SK-N-SH (cell line): ENCODE measurements at regions not wholly inside any gene's neighbourhood (a gene's known extent, or its start where the extent isn't known, plus 50 kb on each side); places are given as distances from the start of the nearest gene placed in this dataset.

ENCODE experiments used
- CTCF ChIA-PET: fragments of 300-600, 350-600 bp; formaldehyde crosslinking; extraction: SDS; loops from one replicate; lab custom pipeline; 2021; lab: Yijun Ruan, JAX
- POLR2A ChIA-PET: fragments of 350-600 bp; sonication (Branson Sonifier 250); formaldehyde crosslinking; extraction: SDS; loops from one replicate; lab custom pipeline; 2020; ENCODE audit warnings: antibody characterized with exemption, inconsistent platforms; lab: Yijun Ruan, JAX
- DNase-seq: peaks from one replicate; pipeline ENCODE4 v3.0.0; 2012
- H2AFZ ChIP-seq: fragments of 200-600 bp; sonication (generic); 2 replicates; pipeline ENCODE4 v1.8.1; 2016; ENCODE audit warnings: antibody characterized with exemption, mild to moderate bottlenecking, low read depth
- H3F3A ChIP-seq: fragments of 200-600 bp; sonication (generic); replicated peaks from 2 replicates; pipeline ENCODE3; 2016; ENCODE audit warnings: antibody characterized with exemption, mild to moderate bottlenecking; ENCODE audit not compliant: insufficient read depth
- H3K27ac ChIP-seq, 2 experiments: fragments of 200-500 bp in 1 of 2; fragments of 200-600 bp in 1 of 2; sonication (Bioruptor generic) in 1 of 2; sonication (generic), shearing (Covaris generic) in 1 of 2; 2 replicates each; pipeline versions ENCODE4 v1.5.1 to v1.6.1; 2014 to 2016; ENCODE audit warnings: low read depth in 2 of 2, inconsistent platforms in 1 of 2, low read length in 1 of 2, mild to moderate bottlenecking in 1 of 2, mixed read lengths in 1 of 2
- H3K27me3 ChIP-seq: fragments of 200-600 bp; sonication (generic), shearing (Covaris generic); 2 replicates; pipeline ENCODE4 v1.6.1; 2016; ENCODE audit warnings: mixed run types; ENCODE audit not compliant: insufficient read depth
- H3K36me3 ChIP-seq, 2 experiments: fragments of 200-500 bp in 1 of 2; fragments of 200-600 bp in 1 of 2; sonication (Bioruptor generic) in 1 of 2; sonication (generic) in 1 of 2; replicated peaks in 1 of 2; 2 replicates each; pipeline versions ENCODE3 to v1.5.1; 2014 to 2016; ENCODE audit warnings: low read length in 1 of 2, mild to moderate bottlenecking in 1 of 2; ENCODE audit not compliant: insufficient read depth in 2 of 2, control insufficient read depth in 1 of 2
- H3K4me1 ChIP-seq, 2 experiments: fragments of 200-500 bp in 1 of 2; fragments of 200-600 bp in 1 of 2; sonication (Bioruptor generic) in 1 of 2; sonication (generic), shearing (Covaris generic) in 1 of 2; 2 replicates each; pipeline versions ENCODE4 v1.5.1 to v1.6.1; 2014 to 2016; ENCODE audit warnings: low read depth in 1 of 2, low read length in 1 of 2, mixed run types in 1 of 2; ENCODE audit not compliant: insufficient read depth in 2 of 2, control insufficient read depth in 1 of 2
- H3K4me2 ChIP-seq: fragments of 200-600 bp; sonication (generic), shearing (Covaris generic); 2 replicates; pipeline ENCODE4 v1.6.1; 2017; ENCODE audit warnings: mixed run types
- H3K4me3 ChIP-seq, 2 experiments: fragments of 200-500 bp in 1 of 2; fragments of 200-600 bp in 1 of 2; sonication (Bioruptor generic) in 1 of 2; sonication (generic), shearing (Covaris generic) in 1 of 2; 2 replicates each; pipeline versions ENCODE4 v1.5.1 to v1.8.1; 2014 to 2016; ENCODE audit warnings: low read depth in 2 of 2, inconsistent platforms in 1 of 2, low read length in 1 of 2, mild to moderate bottlenecking in 1 of 2, mixed read lengths in 1 of 2, moderate library complexity in 1 of 2
- H3K79me2 ChIP-seq: fragments of 200-600 bp; sonication (generic); 2 replicates; pipeline ENCODE4 v1.8.1; 2017; ENCODE audit warnings: mild to moderate bottlenecking; ENCODE audit not compliant: insufficient read depth
- H3K9ac ChIP-seq: fragments of 200-600 bp; sonication (generic); 2 replicates; pipeline ENCODE4 v1.6.1; 2017; ENCODE audit warnings: mixed run types
- H3K9me2 ChIP-seq: fragments of 200-600 bp; sonication (generic); 2 replicates; pipeline ENCODE4 v1.6.1; 2017; ENCODE audit warnings: mixed run types
- H3K9me3 ChIP-seq: fragments of 200-600 bp; sonication (generic); 2 replicates; pipeline ENCODE4 v1.6.1; 2017; ENCODE audit warnings: mixed run types, mild to moderate bottlenecking, moderate library complexity
- H4K20me1 ChIP-seq: fragments of 200-600 bp; sonication (generic); 2 replicates; pipeline ENCODE4 v1.6.1; 2017; ENCODE audit warnings: mild to moderate bottlenecking, mixed run types; ENCODE audit not compliant: insufficient read depth
- CHD2 ChIP-seq: fragments of 150-350 bp; IDR thresholded peaks from 2 replicates; pipeline ENCODE4 v1.6.1; 2018; ENCODE audit warnings: low read length; ENCODE audit not compliant: partially characterized antibody
- EP300 ChIP-seq, 2 experiments: IDR thresholded peaks; 2 replicates each; pipeline versions ENCODE4 v1.4.0 to v1.6.1; 2012; ENCODE audit warnings: borderline replicate concordance in 1 of 2, low read depth in 1 of 2, low read length in 1 of 2
- MEF2A ChIP-seq: IDR thresholded peaks from 2 replicates; pipeline ENCODE4 v1.4.0; 2012; ENCODE audit warnings: low read depth, borderline replicate concordance
- NFIC ChIP-seq: IDR thresholded peaks from 2 replicates; pipeline ENCODE4 v1.4.0; 2012; ENCODE audit warnings: borderline replicate concordance
- RCOR1 ChIP-seq: fragments of 150-350 bp; IDR thresholded peaks from 2 replicates; pipeline ENCODE4 v1.6.1; 2017; ENCODE audit warnings: antibody characterized with exemption, low read length
- RFX5 ChIP-seq: IDR thresholded peaks from 2 replicates; pipeline ENCODE4 v1.6.1; 2012; ENCODE audit warnings: mild to moderate bottlenecking, improper control_type of control experiment, low read length
- SIN3A ChIP-seq: IDR thresholded peaks from 2 replicates; pipeline ENCODE4 v1.6.1; 2012; ENCODE audit warnings: low read depth, mild to moderate bottlenecking, low read length, moderate library complexity, borderline replicate concordance
- SMC3 ChIP-seq: IDR thresholded peaks from 2 replicates; pipeline ENCODE4 v1.6.1; 2012; ENCODE audit warnings: low read depth, low read length, improper control_type of control experiment
- TEAD4 ChIP-seq: IDR thresholded peaks from 2 replicates; pipeline ENCODE4 v1.4.0; 2012; ENCODE audit warnings: mild to moderate bottlenecking, borderline replicate concordance; ENCODE audit not compliant: insufficient read depth
- WGBS: methylation state at CpG from one replicate; pipeline ENCODE4 v1.1.6; 2017; ENCODE audit warnings: low lambda C conversion rate; 5-methylcytosine and 5-hydroxymethylcytosine counted together
- TF ChIP-seq, protein P1 (sequence below): IDR thresholded peaks from 2 replicates; pipeline ENCODE4 v1.4.0; 2012; ENCODE audit warnings: low read depth, borderline replicate concordance

DNA sequence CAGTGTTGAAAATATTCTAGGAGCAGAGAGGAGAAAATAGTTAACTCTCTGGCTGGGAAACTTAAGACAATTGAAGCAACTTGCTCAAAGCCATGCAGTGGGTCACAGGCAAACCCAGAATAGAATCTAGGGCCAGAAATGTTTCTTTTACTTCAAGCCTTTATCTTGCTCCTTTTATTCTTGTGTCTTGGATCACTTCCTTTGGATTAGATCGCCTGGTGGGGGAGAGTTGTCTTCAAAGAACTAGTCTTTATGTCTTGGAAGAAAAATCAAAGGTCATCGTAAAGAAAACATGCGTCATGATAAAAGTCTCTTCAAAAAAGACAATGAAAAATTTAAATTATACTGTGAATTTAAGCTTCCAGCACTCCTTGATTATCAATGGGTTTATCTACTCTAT is 493.6 kb upstream of the USP24 start:
- Histone ChIP-seq H3F3A (no peaks in the 10 kb centered on the region), H3K4me3 (no peak overlapping the region), H3K4me2 (no peak overlapping the region), H3K9me3 (no peaks in the 10 kb centered on the region), H4K20me1 (no peaks in the 10 kb centered on the region), H3K9me2 (no peaks in the 10 kb centered on the region), H3K79me2 (no peaks in the 10 kb centered on the region), H3K9ac (no peak overlapping the region), H3K27me3 (no peaks in the 10 kb centered on the region), H2AFZ (no peak overlapping the region), H3K36me3 (no peaks in the 10 kb centered on the region), H3K27ac (no peak overlapping the region), H3K4me1 (no peaks in the 10 kb centered on the region)
- CTCF ChIA-PET: no interaction called here
- no peak for TF ChIP-seq SMC3
- no peak for TF ChIP-seq RFX5
- no peak for TF ChIP-seq EP300 (IDR thresholded peaks at IDR 0.05; ENCODE audit: borderline replicate concordance in 1 of 2, low read depth in 1 of 2, low read length in 1 of 2)
- TF ChIP-seq TEAD4: no peak
- no peak for TF ChIP-seq RCOR1
- TF ChIP-seq CHD2: no peak
- TF ChIP-seq, protein P1, sequence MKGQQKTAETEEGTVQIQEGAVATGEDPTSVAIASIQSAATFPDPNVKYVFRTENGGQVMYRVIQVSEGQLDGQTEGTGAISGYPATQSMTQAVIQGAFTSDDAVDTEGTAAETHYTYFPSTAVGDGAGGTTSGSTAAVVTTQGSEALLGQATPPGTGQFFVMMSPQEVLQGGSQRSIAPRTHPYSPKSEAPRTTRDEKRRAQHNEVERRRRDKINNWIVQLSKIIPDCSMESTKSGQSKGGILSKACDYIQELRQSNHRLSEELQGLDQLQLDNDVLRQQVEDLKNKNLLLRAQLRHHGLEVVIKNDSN: no peak
- no peak for TF ChIP-seq MEF2A
- WGBS: 80% methylated on average over 3 of the region's 3 CpGs
- POLR2A ChIA-PET: no interaction called here
- DNase-seq: no peak

DNA sequence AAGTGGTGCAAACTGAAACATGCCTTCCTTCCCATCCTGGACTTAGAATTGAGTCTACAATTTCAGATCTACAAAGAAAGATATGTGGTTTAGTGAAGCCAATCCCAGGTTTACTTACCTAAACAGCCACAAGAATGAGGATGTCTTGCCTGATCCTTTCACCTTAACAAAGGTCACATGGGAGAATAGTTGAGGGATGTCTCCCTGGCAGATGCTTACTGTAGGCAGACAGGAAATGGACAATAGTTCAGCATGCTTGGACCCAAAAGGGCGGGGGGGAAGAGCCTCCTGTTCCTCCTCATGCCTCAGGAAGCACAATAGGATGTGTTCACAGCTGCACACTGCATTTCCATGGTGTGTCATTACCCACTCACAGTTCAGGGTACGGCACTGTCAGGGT is 492.7 kb upstream of the USP24 start:
- no peaks in the 10 kb centered on the region for H3F3A ChIP-seq
- H3K79me2 ChIP-seq: no peaks in the 10 kb centered on the region
- no peaks in the 10 kb centered on the region for H3K27me3 ChIP-seq
- no peak overlapping the region for H3K27ac ChIP-seq
- H3K4me1 ChIP-seq: no peaks in the 10 kb centered on the region
- ChIA-PET POLR2A (no interaction called here), CTCF (no interaction called here)
- H3K4me3 ChIP-seq: no peak overlapping the region
- WGBS: 85% methylated on average over 2 of the region's 2 CpGs
- no peak for TF ChIP-seq SIN3A
- no peak overlapping the region for H3K9ac ChIP-seq
- no peak for DNase-seq
- no peak overlapping the region for H2AFZ ChIP-seq
- H3K36me3 ChIP-seq: no peaks in the 10 kb centered on the region
- H3K4me2 ChIP-seq: no peak overlapping the region
- H3K9me2 ChIP-seq: no peaks in the 10 kb centered on the region
- H3K9me3 ChIP-seq: no peaks in the 10 kb centered on the region
- no peaks in the 10 kb centered on the region for H4K20me1 ChIP-seq

DNA sequence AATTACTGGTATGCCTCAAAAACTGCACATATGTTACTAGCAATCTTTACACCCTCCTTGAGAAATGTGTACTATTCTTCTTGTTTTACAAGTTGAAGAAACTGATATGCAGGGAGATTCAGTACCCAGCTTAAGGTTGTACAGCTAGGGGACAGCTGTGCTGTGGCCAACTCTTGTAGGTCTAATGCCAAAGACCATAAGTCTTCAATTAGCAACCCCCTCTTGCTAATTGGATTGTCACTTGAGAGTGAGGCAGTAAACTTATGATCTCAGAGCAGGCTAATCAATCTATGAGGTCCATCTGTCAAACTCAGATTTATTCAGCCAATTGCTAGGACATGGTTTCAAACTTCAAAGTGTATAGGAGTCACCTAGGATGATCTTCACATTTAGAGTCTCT is 492.0 kb upstream of the USP24 start:
- no peak for TF ChIP-seq NFIC
- ChIA-PET CTCF (no interaction called here), POLR2A (no interaction called here)
- Histone ChIP-seq H3K27me3 (no peaks in the 10 kb centered on the region), H3K9me3 (no peaks in the 10 kb centered on the region), H2AFZ (no peak overlapping the region), H3K4me1 (no peaks in the 10 kb centered on the region), H3K36me3 (no peaks in the 10 kb centered on the region), H4K20me1 (no peaks in the 10 kb centered on the region), H3K9ac (no peak overlapping the region), H3F3A (no peaks in the 10 kb centered on the region), H3K27ac (no peak overlapping the region), H3K79me2 (no peaks in the 10 kb centered on the region), H3K4me3 (no peak overlapping the region), H3K9me2 (no peaks in the 10 kb centered on the region), H3K4me2 (no peak overlapping the region)
- DNase-seq: no peak
